ENCODE measurements at regions not wholly inside any gene's neighbourhood (a gene's known extent, or its start where the extent isn't known, plus 50 kb on each side); places are given as distances from the start of the nearest gene placed in this dataset.

DNA sequence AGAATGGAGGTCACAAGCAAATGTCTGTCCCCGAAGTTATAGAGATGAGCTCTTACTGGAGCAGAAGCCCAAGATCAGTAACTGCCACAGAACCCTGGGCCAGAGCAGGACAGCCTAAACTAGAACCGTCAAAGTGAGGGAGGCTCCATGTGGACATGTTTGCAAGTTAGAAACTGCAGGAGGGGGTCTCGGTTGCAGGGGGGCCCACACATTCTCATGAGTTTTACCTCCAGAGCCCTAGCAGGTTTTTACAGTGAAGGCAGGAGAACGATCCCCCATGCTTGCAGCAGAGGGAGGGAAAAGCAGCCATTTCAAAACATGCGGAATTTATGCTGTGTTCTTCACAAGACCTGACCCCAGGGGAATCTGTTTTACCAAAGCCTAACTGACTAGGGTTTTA is 133.5 kb upstream of the B3GAT1 start:
- H3K4me3 ChIP-seq, result no peak overlapping the region
- TF ChIP-seq, protein P1, sequence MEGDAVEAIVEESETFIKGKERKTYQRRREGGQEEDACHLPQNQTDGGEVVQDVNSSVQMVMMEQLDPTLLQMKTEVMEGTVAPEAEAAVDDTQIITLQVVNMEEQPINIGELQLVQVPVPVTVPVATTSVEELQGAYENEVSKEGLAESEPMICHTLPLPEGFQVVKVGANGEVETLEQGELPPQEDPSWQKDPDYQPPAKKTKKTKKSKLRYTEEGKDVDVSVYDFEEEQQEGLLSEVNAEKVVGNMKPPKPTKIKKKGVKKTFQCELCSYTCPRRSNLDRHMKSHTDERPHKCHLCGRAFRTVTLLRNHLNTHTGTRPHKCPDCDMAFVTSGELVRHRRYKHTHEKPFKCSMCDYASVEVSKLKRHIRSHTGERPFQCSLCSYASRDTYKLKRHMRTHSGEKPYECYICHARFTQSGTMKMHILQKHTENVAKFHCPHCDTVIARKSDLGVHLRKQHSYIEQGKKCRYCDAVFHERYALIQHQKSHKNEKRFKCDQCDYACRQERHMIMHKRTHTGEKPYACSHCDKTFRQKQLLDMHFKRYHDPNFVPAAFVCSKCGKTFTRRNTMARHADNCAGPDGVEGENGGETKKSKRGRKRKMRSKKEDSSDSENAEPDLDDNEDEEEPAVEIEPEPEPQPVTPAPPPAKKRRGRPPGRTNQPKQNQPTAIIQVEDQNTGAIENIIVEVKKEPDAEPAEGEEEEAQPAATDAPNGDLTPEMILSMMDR (IDR thresholded peaks at IDR 0.05), result no peak
- no peak for TF ChIP-seq POLR2AphosphoS5 (IDR thresholded peaks at IDR 0.05; ENCODE audit: insufficient read depth in 1 of 2, low read depth in 1 of 2)
- no peak for TF ChIP-seq POLR2A (IDR thresholded peaks at IDR 0.05)
- H3K4me1 ChIP-seq, result no peaks in the 10 kb centered on the region
- no peaks in the 10 kb centered on the region for H3K9me3 ChIP-seq
- H3K36me3 ChIP-seq, result no peaks in the 10 kb centered on the region
- H3K27ac ChIP-seq, result no peak overlapping the region
- peak; percentile 69 to 84 for DNase-seq (ENCODE audit: extremely low spot score in 2 of 2)
- H3K27me3 ChIP-seq, result no peaks in the 10 kb centered on the region
- intact Hi-C loops (cut with DNase I), result no loop called here

DNA sequence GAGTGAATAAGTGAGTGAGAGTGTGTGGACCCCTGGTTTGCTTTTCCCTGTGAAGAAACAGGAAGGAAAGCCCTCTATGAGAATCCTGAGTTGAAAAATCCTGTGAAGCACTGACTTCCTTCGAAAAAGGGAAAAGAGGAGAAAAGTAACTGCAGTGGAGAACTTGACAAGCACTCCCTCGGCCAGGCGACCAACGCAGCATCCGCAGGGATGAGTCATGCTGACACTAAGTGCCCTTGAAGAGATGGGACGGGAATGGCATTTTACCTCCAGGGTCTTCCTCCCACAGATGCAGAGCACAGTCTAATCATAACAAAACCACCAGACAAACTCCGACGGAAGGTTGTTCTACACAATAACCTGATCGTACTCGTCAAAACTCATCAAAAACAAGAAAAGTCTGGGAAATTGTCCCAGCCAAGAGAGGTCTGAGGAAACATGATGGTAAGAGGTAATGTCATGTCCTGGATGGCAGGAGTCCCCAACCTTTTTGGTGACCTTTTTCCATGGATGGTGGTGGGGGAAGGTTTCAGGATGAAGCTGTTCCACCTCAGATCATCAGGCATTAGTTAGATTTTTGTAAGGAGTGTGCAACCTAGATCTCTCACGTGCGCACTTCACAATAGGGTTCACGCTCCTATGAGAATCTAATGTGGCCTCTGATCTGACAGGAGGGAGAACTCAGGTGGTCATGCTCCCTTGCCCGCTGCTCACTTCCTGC is 132.2 kb upstream of the B3GAT1 start:
- intact Hi-C loops (cut with DNase I), result no loop called here
- H3K27me3 ChIP-seq, result no peaks in the 10 kb centered on the region
- TF ChIP-seq, protein P1 (IDR thresholded peaks at IDR 0.05), result no peak
- TF ChIP-seq POLR2A (IDR thresholded peaks at IDR 0.05) (no peak), POLR2AphosphoS5 (IDR thresholded peaks at IDR 0.05; ENCODE audit: insufficient read depth in 1 of 2, low read depth in 1 of 2) (no peak)
- H3K27ac ChIP-seq, result no peak overlapping the region
- H3K4me3 ChIP-seq, result no peak overlapping the region
- no peaks in the 10 kb centered on the region for H3K4me1 ChIP-seq
- H3K9me3 ChIP-seq, result no peaks in the 10 kb centered on the region
- peak; percentile 64 to 70 for DNase-seq (ENCODE audit: extremely low spot score in 2 of 2)
- no peaks in the 10 kb centered on the region for H3K36me3 ChIP-seq

DNA sequence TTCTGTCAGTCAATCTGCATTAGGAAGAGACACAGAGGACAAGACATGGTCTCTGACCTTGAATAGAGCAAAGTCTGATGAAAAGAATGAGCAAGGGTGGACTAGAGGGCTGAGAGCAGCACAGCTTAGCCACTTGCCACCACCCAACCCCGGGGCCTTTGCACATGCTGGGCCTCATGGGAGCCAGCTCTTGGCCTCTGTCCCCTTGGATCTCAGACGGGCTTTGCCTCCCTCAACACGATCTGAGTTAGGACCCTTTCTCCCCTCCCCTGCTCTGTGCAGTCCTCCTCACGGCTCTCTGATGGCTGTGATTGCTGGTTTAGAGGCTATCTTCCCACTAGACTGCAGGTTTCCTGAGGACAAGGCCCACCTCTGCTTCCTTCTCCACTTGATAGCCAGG is 131.6 kb upstream of the B3GAT1 start:
- no peaks in the 10 kb centered on the region for H3K4me1 ChIP-seq
- no peaks in the 10 kb centered on the region for H3K9me3 ChIP-seq
- H3K4me3 ChIP-seq, result no peak overlapping the region
- no peaks in the 10 kb centered on the region for H3K36me3 ChIP-seq
- H3K27ac ChIP-seq, result no peak overlapping the region
- intact Hi-C loops (cut with DNase I), result no loop called here
- TF ChIP-seq POLR2A (IDR thresholded peaks at IDR 0.05), result no peak
- TF ChIP-seq POLR2AphosphoS5 (IDR thresholded peaks at IDR 0.05; ENCODE audit: insufficient read depth in 1 of 2, low read depth in 1 of 2), result no peak
- TF ChIP-seq, protein P1 (IDR thresholded peaks at IDR 0.05), result no peak
- no peaks in the 10 kb centered on the region for H3K27me3 ChIP-seq
- DNase-seq (ENCODE audit: extremely low spot score in 2 of 2), result peak; percentile 37 to 77

DNA sequence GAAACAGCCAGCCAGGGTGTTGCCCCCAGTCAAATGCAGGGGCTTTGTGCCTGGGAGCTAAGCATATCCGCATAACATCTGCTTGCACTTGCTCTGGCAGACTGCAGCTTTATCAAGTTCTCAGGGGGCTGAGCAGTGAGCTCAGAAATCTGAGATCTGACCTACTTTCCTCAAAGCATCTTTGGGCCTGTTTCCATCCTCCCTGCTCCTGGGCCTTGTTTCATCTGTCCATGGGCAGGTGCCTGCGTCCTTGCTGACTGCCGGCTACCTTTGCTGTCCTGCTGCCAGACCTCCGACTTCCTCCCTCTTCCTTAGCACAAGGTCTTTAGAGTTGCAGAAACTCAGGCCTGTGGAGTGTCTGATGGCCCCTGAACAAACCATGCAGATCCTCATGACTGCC is 131.2 kb upstream of the B3GAT1 start:
- peak in 1 of 2 donors; percentile 67 for DNase-seq (ENCODE audit: extremely low spot score in 2 of 2)
- no peak for TF ChIP-seq POLR2A (IDR thresholded peaks at IDR 0.05)
- TF ChIP-seq, protein P1 (IDR thresholded peaks at IDR 0.05), result no peak
- no peak for TF ChIP-seq POLR2AphosphoS5 (IDR thresholded peaks at IDR 0.05; ENCODE audit: insufficient read depth in 1 of 2, low read depth in 1 of 2)
- no peaks in the 10 kb centered on the region for H3K9me3 ChIP-seq
- intact Hi-C loops (cut with DNase I), result no loop called here
- no peak overlapping the region for H3K27ac ChIP-seq
- no peaks in the 10 kb centered on the region for H3K4me1 ChIP-seq
- no peak overlapping the region for H3K4me3 ChIP-seq
- no peaks in the 10 kb centered on the region for H3K27me3 ChIP-seq
- no peaks in the 10 kb centered on the region for H3K36me3 ChIP-seq

DNA sequence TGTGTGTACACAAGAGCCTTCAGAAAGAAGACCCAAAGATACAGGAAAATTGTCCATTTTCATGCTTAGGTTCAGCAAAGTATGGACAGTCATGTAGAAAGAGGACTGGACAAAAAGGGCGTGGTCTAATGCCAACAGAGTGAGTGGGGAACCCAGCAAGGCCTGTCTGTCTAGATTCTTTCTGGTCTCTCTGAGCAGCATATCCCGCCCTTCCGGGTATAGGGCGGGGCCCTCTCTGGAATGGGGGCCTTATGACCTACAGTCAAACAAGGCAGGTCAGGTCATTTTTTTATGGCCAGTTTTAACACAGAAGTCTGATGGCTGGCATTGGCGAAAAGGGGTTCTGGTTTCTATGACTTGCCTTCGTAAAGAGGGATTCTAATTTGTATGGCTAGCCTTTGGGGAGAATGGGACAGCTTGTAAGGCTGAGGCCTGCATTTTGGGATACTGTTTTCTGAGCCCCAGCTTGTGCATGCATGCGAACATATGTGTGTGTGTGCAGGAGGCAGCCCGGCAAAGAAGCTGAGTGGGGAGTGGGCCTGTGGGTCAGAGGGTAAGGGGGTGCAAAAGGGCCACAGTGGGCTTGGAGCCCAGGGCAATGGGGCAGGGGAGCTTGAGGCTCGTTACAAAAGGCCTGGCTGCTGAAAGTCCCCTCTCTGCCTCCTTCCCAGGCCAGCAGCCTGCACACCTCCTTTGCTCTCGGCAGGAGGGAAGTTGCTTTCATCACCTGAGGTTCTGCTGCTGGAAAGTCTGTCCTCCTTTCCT is 130.5 kb upstream of the B3GAT1 start:
- DNase-seq (ENCODE audit: extremely low spot score in 2 of 2), result no peak
- Histone ChIP-seq H3K4me3 (no peak overlapping the region), H3K9me3 (no peaks in the 10 kb centered on the region), H3K27ac (no peak overlapping the region), H3K36me3 (no peaks in the 10 kb centered on the region), H3K4me1 (no peaks in the 10 kb centered on the region), H3K27me3 (no peaks in the 10 kb centered on the region)
- intact Hi-C loops (cut with DNase I), result no loop called here
- no peak for TF ChIP-seq POLR2AphosphoS5 (IDR thresholded peaks at IDR 0.05; ENCODE audit: insufficient read depth in 1 of 2, low read depth in 1 of 2)
- no peak for TF ChIP-seq POLR2A (IDR thresholded peaks at IDR 0.05)
- TF ChIP-seq, protein P1 (IDR thresholded peaks at IDR 0.05), result no peak
